NCI-H510A treated with DMSO at 0.1 percent for 48 hours (cell line): ENCODE measurements at regions not wholly inside any gene's neighbourhood (a gene's known extent, or its start where the extent isn't known, plus 50 kb on each side); places are given as distances from the start of the nearest gene placed in this dataset.

ENCODE experiments used
- DNase-seq: peaks from one replicate; lab custom pipeline; 2025; lab: John Stamatoyannopoulos, UW

DNA sequence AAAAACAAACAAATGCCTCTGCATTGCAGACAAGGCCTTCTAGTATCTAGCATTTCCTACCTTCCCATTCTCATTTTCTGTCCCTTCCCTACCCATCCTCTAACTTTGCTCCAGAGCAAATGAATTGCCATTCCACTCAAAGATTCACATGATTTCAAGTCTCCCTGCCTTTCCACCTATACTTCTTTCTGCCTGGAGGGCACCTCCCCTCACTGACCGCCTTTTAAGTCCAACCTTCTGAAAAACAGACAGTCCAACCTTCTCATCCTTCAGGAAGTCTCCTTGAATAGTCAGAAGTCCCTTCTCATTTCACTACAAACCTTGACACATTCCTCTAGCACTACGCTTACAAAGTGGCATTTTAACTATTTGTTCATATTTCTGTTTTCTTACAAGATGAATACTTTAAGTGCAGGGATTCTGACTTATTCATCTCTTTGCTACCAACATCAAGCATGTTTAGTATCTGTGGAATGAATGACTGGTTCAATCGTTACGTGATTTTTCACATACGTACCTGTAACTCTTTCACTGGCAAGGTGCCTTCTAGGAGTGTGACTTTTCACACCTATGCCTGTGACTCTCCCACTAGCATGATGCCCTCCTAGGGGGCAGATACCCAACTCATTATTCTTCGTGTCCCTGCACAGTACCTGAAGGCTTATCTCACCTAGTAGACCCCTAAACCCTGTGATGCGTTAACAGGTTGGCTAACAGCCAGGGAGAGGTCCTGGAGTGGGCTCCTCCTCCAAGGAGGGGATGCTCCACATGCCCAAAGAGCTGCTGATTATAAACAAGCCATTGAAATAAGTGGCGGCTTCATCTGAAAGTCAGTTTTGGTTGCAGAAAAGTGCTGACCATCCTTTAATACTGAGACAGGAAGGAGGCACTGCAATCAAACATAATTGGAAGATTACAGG lies 356.2 kb downstream of the MYCN start:
- no peak for DNase-seq

DNA sequence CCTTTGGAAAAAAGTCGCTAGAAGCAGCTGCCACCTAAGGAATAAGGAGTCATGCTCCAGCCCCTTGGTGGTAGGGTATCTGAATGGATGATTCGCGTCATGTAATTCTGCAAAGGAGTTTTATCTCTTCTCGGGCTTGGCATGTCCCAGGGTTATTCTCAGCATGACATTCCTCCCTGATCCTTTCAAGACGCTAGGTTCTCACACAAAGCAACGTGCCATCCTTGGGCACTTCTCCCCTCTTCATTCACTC lies 355.6 kb downstream of the MYCN start:
- no peak for DNase-seq

DNA sequence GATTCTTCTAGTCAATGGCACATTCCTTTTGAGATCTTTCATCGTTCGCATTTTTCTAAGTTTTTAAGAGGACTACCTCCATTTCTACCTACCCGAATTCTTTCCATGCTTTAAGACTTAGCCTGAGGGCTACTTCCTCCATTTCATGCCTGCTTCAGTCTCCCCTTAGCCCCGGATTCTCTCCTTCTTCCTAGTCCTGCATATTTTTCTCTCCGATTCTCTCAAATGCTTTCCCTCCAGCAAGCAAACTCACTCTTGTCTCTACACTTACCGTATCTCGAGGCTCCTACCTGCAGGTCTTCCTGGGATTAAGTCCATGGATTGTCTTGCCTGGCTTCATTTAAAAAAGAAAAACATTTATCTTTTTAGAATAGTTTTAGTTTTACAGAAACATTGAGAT lies 354.4 kb downstream of the MYCN start:
- no peak for DNase-seq

DNA sequence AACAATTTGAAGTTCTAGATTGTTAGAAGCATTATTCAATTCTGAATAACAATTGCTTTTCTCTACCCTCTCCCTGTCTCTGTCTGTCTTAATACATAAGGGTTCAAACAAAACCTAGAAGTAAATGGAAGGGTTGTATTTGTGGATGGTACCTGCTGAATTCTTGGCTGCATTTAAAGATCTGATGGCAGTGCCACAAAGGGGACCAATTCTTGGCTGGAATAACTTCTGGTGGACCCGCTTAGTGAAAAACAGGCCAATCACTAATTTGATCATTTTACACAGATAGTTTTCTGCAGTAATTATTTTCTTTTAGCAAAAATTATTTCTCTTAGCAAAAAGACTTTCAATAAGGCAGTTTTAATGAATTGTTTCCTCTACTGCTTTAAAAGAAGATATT lies 353.5 kb downstream of the MYCN start:
- no peak for DNase-seq

DNA sequence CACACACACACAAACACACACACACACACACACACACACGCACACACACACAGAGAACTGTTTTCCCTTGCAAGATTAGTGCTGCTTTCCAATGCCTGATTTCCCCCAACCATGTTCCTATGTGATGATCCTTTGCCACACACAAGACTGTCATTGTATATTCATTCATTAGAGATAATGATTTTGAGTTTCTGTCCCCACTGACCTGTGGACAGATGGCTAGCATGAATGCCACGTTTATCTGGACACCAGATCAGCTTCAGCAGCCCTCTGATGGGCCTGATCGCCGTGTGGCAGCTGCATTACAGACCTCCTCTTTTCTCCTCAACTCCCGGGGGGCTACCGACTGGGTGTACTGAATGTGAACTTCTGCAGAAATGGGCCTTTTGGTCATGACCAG lies 353.0 kb downstream of the MYCN start:
- DNase-seq, result no peak

DNA sequence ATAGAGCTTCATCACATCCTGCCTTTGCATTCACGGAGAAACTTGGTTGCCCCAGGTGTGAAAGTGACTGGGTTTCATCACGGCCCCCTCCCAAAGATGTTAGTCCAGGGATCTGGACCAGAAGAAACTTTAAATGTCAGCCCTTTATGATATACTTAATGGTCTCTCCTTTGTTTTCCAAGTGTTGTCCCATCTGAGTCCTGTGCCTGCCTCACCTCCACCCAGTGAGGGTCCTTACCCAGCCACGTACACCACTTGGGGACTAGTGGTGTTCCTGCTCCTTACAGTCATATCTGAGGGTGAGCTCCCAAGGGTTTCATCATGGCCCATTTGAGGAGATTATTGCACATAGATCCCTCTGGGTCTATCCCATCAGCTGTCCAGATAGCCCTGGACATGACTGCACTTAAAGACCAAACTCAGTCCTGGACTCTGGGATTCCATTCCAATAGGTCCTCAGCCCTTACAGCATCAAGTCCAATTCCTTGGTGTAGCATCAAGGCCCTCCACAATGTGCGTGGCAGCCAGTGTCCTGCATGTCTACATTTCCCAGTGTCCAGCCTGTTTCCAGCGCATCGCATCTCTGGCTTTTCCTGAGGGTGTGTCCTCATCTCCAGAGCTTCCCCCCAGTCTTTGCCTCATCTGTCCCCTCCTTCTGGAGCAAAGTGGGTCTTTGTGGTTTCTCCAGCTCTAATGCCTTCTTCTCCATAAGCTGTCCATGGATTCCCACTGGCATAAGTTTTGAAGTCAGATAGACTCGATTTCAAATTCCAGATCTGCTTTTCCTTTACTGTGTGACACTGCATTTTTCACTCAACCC lies 351.6 kb downstream of the MYCN start:
- no peak for DNase-seq

DNA sequence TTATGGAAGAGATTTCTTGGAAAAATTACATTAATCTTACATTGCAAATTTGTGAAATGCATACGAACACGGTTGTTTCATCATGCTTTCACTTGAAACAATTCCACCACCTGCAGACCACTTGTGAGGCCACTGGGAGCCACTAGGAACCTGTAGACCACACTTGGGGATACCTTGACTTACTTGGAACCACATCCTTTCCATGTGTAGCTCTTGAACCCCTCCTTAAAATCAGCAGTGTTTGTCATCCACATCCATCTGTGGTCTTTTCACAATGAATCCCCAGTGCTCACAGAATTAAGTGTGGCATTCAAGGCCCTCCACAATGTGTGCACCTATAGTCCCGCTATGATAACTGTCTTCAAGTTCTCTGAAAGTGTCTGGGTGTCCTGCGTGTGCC lies 350.9 kb downstream of the MYCN start:
- DNase-seq, result no peak

DNA sequence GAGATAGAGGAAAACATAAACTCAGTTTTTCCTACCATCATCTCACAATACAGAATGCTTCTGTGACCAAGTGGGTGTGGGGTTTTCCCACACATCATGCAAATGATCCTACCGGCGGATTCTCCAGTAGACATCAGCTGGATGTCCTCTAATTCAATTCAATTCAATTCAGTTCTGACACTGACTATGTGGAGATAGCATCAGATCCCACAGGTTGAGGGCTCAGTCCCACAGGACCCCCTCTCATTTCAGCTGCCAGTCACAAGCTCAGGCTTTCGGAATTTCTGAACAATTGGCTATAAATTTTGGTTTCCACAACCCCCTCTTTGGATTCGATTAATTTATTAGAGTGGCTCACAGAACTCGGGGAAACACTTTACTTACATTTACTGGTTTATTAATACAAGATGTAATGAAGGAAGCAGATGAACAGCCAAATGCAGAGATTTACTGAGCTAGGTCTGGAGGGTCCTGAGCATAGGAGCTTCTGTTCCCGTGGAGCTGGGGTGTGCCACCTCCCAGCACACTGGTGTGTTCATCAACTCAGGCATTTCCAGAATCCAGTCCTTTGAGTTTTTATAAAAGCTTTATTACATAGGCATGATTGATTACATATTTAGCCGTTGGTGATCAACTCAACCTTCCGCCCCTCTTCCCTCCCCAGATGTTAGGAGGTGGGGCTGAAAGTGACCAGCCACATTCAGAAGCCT lies 350.1 kb downstream of the MYCN start:
- DNase-seq, result no peak

DNA sequence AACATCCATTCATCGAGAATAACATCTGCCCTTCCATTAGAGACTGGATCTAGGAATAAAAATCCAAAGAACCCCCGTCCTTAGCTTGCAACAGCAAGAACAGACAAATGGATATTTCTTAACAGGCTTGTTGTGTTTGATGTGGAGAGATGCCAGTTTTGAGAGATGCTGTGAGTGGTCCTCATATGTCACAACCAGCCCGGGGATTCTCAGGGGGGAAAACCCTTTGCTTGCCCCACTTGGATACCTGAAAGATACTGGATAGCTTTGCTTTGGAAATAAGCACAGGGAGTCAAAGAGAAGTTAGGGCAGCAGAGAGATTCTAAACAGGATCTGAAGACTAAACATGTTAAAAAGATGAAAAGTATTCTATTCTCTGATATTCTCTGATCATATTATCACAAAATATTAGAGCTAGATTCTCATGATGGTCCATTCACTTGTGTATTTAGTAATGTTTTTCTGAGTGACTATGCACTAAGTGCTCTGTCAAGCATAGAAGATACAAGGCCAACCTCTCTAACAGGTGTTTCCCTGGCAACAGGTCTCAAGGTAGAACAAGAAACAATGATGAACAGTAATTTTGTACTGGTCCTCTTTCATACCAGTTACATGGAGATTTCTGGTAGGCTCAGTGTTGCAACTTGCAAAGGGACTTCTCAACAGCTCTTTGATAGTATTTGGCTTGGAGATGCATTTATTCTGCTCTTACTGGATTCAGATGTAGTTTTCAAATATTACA lies 348.2 kb downstream of the MYCN start:
- no peak for DNase-seq

DNA sequence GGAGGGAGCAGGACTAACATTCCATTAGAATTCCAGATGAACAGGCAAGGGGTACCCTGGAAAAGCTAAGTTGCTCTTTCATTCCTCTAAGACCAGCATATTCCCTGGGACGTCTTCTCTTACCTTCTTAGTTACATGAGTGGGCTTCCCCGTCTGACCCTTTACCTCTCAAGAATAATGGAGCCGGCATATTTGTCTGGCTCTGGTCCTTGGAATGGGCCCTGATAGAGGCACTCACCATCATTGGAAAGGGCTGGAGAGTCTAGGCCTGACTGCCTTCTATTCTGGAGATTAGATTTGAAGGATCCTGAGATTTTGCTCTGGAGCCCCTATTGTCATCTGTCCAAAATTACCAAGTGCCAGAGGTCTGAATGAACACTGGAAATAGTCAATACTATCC lies 347.5 kb downstream of the MYCN start:
- no peak for DNase-seq

DNA sequence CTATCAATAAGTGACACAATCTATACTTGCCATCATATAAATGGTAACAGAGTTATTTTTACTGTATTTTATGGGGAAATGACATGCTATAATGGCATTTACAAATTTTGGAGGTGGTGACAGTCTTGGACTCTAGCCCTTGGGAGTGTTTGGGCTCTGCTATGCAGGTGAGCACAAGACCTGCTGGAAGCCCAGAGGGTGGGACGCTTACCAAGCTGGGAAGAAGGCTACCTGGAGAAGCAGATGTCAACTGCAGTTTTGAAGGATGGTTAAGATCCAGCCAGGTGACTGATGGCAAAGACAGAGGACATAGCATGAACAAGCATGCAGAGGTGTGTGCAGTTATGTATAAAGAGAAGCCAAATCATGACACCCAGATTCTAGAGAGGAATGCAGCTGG lies 346.9 kb downstream of the MYCN start:
- DNase-seq, result no peak

DNA sequence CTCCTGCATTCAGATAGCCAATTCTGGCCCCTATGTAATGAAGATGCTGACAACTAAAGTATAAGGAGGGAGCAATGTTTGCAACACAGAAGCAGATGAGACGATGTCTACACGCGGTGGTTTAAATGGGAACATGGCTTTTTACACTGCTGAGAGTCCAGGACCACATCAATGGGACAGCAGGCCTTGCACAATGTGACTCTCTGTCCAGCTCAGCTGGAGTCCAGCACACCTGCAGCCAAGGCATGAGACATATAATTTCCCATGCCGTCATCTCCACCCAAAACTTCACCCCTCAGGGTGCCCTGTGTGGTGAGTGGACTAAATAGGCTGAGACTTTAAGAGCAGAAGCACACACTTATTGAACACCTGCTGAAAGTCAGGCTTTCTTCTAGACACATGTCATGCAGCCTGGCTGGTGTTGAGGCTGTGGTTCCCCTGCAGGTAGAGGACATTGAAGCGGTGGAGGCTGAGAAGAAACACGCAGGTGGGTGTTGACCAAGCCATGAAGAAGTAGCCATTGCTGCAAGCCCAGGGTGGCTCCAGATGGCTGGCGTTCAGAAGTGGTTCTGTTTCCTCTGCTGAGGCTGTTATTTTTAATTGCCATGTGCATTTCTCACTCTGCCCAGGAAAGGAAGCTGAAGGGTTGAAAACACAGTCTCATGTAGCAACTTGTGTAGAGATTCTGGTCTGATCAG lies 345.6 kb downstream of the MYCN start:
- no peak for DNase-seq

DNA sequence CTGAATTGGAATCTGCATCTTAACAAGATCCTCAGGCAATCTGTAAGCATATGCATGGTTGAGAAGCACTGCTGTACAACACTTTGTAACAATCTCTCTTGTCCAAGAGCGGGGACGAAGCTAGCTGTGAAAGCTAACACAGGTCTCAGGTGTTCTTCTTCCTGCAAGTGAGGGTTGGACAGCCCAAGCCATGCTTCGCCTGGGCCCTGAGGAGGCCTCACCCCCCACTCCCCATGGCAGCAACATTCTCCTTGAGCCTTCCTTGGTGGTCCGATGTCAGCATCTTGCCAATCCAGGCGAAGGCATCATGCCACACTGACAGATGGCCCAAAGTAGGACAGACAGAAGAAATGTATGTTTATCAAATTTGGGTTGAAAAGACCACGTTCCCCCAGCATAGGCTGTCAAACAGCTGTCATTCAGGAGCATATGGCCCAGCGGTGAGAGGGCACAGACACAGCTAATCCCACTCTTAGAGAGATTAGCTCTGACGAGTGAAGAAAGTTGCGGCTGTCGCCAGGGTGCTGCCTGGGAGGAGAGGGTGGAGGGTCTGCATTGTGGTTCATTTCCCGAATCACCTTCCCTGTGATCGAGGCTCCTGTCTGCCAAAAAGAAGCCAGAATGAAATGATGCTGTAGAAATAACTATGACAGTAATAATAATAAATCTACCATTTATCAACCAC lies 344.7 kb downstream of the MYCN start:
- no peak for DNase-seq

DNA sequence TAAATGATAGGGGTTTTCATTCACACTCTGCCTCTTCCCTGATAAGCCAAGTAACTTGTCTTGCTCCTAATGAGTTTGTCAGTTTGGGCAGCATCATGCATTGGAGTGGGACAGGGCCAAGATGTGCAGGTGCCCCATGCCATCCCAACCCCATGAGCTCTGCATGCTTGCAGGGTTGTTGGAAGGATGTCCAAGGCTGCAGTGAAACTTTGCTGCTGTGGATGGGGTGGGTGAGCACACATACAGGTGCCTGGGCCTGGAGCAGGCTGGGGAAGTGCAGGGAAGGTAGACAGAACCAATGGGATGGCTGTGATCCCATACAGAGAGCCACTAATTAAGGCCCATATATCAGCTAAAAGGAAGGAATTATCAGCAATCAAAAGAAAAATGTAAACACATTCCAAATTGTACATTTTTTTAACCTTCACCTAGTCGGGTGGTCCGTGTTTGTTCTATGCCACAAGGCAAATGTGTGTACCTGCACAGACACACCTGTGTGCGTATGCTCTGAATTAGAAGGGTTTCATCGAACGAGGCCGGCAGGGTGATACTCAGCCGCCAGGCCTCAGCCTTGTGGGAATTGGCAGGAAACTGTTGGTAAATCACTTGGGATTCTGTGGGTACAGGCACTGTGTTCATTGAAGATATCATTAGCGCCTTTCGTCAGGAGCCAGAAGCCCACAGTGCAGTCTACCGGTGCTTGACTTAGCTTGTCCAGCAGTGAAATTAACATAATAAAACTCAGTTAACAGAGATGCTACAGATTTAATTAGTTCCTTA lies 342.9 kb downstream of the MYCN start:
- no peak for DNase-seq

DNA sequence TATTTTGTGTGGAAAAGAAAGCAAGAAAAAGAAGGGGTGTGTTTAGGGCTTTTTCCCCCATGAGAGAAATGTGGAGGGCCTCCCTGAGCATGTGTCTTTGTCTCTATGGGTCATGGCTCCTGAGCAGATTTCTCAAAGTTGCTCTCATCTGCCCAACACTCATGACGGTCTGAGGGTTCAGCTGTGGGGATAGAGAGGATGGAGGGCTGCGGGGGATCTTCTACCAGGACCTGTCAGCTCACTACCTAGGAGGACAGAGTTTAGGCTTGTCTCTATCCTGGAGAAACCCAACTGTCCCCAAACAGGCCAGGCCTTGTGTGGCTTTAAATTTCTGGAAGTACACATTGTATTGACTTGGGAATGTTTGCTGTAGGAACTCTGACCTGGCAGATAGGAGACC lies 342.2 kb downstream of the MYCN start:
- DNase-seq, result no peak

DNA sequence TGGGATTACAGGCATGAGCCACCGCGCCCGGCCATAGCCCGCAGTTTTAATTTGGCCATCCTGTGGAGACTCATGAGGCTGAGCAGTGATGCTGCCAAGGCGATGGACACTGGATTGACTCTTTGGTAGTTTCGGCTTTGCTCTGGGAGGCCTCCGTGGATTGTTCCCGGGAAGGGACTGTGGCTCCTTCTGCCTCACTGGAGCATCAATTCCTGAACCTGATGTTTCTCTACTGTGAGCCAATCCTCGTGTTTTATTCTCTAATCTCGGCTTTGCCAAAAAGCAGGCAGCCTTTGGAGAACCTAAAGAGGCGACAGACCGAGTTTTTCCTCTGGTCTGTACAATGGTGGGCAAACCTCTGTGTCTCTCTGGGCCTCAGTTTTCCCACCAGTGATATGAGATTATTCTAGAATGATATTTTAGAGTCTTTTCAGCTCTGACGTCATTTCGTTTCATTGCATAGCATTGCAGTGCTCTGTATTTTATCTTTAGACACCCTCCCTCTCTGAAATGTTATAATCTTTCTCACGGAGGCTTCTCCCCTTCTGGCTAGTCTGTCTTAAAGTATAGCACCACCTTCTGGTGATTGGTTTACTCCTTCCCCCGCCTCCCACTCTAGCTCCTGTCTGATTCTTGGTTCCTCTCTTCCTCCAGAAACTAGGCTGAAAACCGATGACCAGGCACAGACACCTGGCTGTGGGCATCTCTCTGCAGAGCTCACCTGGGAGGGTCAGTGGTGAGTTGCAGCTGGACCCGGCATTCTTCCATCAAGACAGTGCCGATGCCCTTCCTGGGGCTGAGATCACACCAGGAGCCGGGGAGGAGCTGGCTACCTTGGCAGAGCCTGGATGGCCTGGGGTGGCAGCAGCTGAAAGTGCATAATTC lies 341.3 kb downstream of the MYCN start:
- peak; percentile 51 for DNase-seq

DNA sequence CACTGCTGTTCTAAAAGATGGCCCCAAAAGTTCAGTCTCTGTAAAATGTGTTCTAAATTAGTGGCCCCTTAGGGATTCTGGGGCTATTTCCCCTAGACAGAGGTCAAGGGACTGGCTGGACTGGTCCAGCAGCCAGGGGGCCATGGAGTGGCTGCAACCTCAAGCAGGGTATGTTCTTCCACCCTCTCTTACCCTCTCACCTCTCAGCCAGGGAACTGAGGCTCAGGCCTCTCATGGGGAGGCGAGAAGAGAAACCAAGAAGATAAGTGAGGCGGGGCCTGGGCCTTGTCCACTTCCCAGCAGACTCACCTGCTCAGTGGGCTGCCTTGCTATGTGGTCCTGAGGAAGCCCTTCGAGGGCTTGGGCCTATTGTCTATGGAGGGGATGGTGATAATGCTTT lies 339.7 kb downstream of the MYCN start:
- no peak for DNase-seq

DNA sequence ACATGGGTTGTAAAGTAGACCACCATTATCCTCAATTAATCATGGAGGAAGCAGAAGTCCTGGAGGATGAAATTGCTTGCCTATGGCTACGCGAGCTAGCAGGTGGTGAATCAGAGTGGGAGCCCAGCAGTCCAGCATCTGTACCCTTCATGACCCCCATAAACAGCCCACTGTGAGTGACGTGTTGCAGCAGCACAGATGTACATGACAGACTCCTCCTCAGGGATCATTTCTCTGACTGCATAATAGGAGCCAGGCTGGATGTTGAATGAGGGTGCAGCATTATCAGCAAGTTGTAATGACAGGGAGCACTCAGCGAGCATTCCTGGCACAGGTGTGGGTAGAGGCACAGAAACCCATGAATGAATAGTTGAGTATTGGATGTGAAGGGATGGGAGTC lies 339.3 kb downstream of the MYCN start:
- no peak for DNase-seq

DNA sequence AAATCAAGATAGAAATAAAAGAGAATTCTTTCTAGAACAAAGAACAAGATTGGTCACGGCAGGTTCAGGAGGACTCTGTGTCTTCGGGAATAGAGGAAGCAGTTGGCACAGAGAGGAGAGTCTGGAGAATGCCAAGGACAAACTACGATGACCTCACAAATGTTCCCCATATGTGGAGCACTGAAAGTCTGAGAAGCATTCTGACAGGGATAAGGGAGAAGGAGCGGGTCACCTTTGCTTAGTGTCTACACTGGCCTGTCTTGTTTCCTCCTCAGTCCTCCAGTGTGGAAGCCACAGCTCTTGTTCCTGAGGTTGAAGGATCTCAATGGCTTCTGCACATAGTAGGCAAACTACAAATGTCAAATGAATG lies 338.8 kb downstream of the MYCN start:
- no peak for DNase-seq
